ENCODE measurements at regions not wholly inside any gene's neighbourhood (a gene's known extent, or its start where the extent isn't known, plus 50 kb on each side); places are given as distances from the start of the nearest gene placed in this dataset.

GRCh38 chr14:53493860-53494259, 340.7 kb upstream of the DDHD1 start:
- TF ChIP-seq, protein P1, sequence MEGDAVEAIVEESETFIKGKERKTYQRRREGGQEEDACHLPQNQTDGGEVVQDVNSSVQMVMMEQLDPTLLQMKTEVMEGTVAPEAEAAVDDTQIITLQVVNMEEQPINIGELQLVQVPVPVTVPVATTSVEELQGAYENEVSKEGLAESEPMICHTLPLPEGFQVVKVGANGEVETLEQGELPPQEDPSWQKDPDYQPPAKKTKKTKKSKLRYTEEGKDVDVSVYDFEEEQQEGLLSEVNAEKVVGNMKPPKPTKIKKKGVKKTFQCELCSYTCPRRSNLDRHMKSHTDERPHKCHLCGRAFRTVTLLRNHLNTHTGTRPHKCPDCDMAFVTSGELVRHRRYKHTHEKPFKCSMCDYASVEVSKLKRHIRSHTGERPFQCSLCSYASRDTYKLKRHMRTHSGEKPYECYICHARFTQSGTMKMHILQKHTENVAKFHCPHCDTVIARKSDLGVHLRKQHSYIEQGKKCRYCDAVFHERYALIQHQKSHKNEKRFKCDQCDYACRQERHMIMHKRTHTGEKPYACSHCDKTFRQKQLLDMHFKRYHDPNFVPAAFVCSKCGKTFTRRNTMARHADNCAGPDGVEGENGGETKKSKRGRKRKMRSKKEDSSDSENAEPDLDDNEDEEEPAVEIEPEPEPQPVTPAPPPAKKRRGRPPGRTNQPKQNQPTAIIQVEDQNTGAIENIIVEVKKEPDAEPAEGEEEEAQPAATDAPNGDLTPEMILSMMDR (IDR thresholded peaks at IDR 0.05; ENCODE audit: insufficient read depth, low read length, poor library complexity, severe bottlenecking): no peak
- TF ChIP-seq EZH2phosphoT487 (conservative IDR thresholded peaks at IDR 0.05; ENCODE audit: low read length): no peak

Data from SU-DHL-6 (cell line).